B cell (primary cell): ENCODE measurements at regions not wholly inside any gene's neighbourhood (a gene's known extent, or its start where the extent isn't known, plus 50 kb on each side); places are given as distances from the start of the nearest gene placed in this dataset.

Experiments
- ATAC-seq: fragments of 200-7000 bp; cut with Tn5 transposase; one replicate; pipeline ENCODE4 v1.10.0; 2021; ENCODE audit warnings: low read depth, mild to moderate bottlenecking, moderate number of reproducible peaks, moderate library complexity
- CTCF ChIA-PET: fragments of 350-600 bp; sonication (Branson Sonifier 250); formaldehyde crosslinking; loops from one replicate; lab custom pipeline; 2021; ENCODE audit warnings: antibody characterized with exemption, inconsistent platforms; lab: Charles Lee
- POLR2A ChIA-PET: fragments of 350-600 bp; sonication (Branson Sonifier 250); formaldehyde crosslinking; loops from one replicate; lab custom pipeline; 2021; ENCODE audit warnings: antibody characterized with exemption; lab: Charles Lee
- DNase-seq: peaks from one replicate; pipeline ENCODE4 v3.0.0; 2013
- H2AFZ ChIP-seq: 2 replicates; pipeline ENCODE4 v1.6.1; 2012; ENCODE audit warnings: mild to moderate bottlenecking, low read depth, low read length; ENCODE audit not compliant: insufficient read depth, poor library complexity, severe bottlenecking
- H3K27ac ChIP-seq, 2 donors: 1 replicate in 1 of 2; 2 replicates in 1 of 2; pipeline ENCODE4 v1.5.1; 2012 to 2013; ENCODE audit warnings: low read length in 2 of 2, mild to moderate bottlenecking in 2 of 2, moderate library complexity in 1 of 2
- H3K27me3 ChIP-seq, 4 experiments: fragments of 200-600 bp in 1 of 4; sonication (generic) in 1 of 4; replicated peaks in 1 of 4; 1 replicate in 2 of 4; 2 replicates in 2 of 4; pipeline versions ENCODE4 v1.6.1 to v1.7.0; 2013 to 2016; ENCODE audit warnings: low read length in 3 of 4, mild to moderate bottlenecking in 2 of 4, mixed read lengths in 1 of 4, moderate library complexity in 1 of 4; ENCODE audit not compliant: insufficient read depth in 4 of 4, control insufficient read depth in 3 of 4; ENCODE audit errors: control extremely low read depth in 1 of 4
- H3K36me3 ChIP-seq, 2 experiments: replicated peaks in 1 of 2; 1 replicate in 1 of 2; 2 replicates in 1 of 2; pipeline versions ENCODE4 v1.6.1 to v1.7.1; 2013; ENCODE audit warnings: low read length in 1 of 2; ENCODE audit not compliant: insufficient read depth in 2 of 2, control insufficient read depth in 1 of 2; ENCODE audit errors: control extremely low read depth in 1 of 2, extremely low read depth in 1 of 2
- H3K4me1 ChIP-seq, 2 donors: fragments of 200-600 bp in 1 of 2; sonication (generic) in 1 of 2; 1 replicate in 1 of 2; 2 replicates in 1 of 2; pipeline versions ENCODE4 v1.5.1 to v1.6.1; 2013 to 2017; ENCODE audit warnings: low read length in 2 of 2; ENCODE audit not compliant: control insufficient read depth in 2 of 2, insufficient read depth in 2 of 2
- H3K4me2 ChIP-seq: replicated peaks from 2 replicates; pipeline ENCODE3; 2012; ENCODE audit warnings: mild to moderate bottlenecking, low read depth, low read length; ENCODE audit not compliant: poor library complexity, severe bottlenecking
- H3K4me3 ChIP-seq, 5 experiments: fragments of 200-600 bp in 1 of 5; sonication (generic) in 1 of 5; 1 replicate in 3 of 5; 2 replicates in 2 of 5; pipeline versions ENCODE4 v1.5.1 to v1.7.0; 2011 to 2016; ENCODE audit warnings: low read length in 4 of 5, mild to moderate bottlenecking in 4 of 5, low read depth in 2 of 5, control low read depth in 1 of 5, moderate library complexity in 1 of 5; ENCODE audit not compliant: insufficient read depth in 1 of 5; ENCODE audit errors: control extremely low read depth in 1 of 5, extremely low read depth in 1 of 5
- H3K79me2 ChIP-seq: fragments of 200-600 bp; sonication (generic); one replicate; pipeline ENCODE4 v1.6.0; 2016; ENCODE audit warnings: low read length; ENCODE audit not compliant: control insufficient read depth, insufficient read depth
- H3K9ac ChIP-seq: fragments of 200-600 bp; sonication (generic); 2 replicates; pipeline ENCODE4 v1.6.1; 2017; ENCODE audit warnings: mild to moderate bottlenecking, low read length, moderate library complexity
- H3K9me3 ChIP-seq, 3 donors: one replicate each; pipeline versions ENCODE4 v1.6.1 to v1.7.1; 2013; ENCODE audit warnings: low read length in 2 of 3; ENCODE audit not compliant: control insufficient read depth in 2 of 3, insufficient read depth in 1 of 3; ENCODE audit errors: control extremely low read depth in 1 of 3
- H4K20me1 ChIP-seq: 2 replicates; pipeline ENCODE4 v1.6.0; 2012; ENCODE audit warnings: mild to moderate bottlenecking, low read length; ENCODE audit not compliant: insufficient read depth, control insufficient read depth, poor library complexity, severe bottlenecking
- H3K27ac Mint-ChIP-seq: one replicate; pipeline ENCODE4 v1.8.0; 2021; ENCODE audit warnings: mixed read lengths
- H3K27me3 Mint-ChIP-seq: one replicate; pipeline ENCODE4 v1.8.0; 2021; ENCODE audit warnings: mixed read lengths
- H3K4me1 Mint-ChIP-seq: one replicate; pipeline ENCODE4 v1.8.0; 2021; ENCODE audit warnings: mixed read lengths
- H3K4me3 Mint-ChIP-seq: one replicate; pipeline ENCODE4 v1.8.0; 2021; ENCODE audit warnings: mixed read lengths
- H3K9me3 Mint-ChIP-seq: one replicate; pipeline ENCODE4 v1.8.0; 2022; ENCODE audit warnings: mixed read lengths; ENCODE audit not compliant: insufficient read depth
- EZH2 ChIP-seq: IDR thresholded peaks from 2 replicates; pipeline ENCODE4 v1.6.1; 2012; ENCODE audit warnings: borderline replicate concordance, low read depth, mild to moderate bottlenecking, moderate library complexity, low read length; ENCODE audit not compliant: insufficient read depth, poor library complexity, severe bottlenecking
- WGBS: methylation state at CpG from one replicate; pipeline ENCODE4 v1.1.5; 2013; ENCODE audit warnings: missing lambda C conversion rate; ENCODE audit not compliant: insufficient coverage; 5-methylcytosine and 5-hydroxymethylcytosine counted together
- intact Hi-C: fragments of 100-400 bp; cut with micrococcal nuclease; formaldehyde crosslinking; loops from one replicate; pipeline ENCODE4 v1.10.0; 2022
- TF ChIP-seq, protein P1 (sequence below): fragments of 200-600 bp; IDR thresholded peaks from one replicate; pipeline ENCODE4 v1.8.0; 2022; ENCODE audit warnings: antibody characterized with exemption, mild to moderate bottlenecking

DNA sequence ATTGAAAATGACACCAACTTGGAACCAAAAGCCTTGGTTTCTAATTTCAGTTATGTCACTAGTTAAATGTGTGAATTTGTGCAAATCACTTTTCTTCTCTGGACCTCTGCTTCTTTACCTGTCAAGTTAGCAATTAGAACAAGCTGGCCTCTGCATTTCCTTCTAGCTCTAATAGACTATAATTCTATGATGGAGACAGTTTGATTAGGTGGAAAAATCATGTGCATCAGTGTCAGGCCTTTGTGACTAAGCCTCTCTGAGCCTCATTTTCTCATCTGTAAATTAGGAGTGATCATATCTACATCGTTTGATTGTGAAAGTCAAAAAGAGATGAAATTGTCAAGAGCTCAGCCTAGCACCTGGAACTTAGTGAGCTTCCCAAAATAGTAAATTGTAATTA, 712.9 kb downstream of the MECOM start:
- H3K4me2 ChIP-seq = no peak overlapping the region
- ATAC-seq = no peak

DNA sequence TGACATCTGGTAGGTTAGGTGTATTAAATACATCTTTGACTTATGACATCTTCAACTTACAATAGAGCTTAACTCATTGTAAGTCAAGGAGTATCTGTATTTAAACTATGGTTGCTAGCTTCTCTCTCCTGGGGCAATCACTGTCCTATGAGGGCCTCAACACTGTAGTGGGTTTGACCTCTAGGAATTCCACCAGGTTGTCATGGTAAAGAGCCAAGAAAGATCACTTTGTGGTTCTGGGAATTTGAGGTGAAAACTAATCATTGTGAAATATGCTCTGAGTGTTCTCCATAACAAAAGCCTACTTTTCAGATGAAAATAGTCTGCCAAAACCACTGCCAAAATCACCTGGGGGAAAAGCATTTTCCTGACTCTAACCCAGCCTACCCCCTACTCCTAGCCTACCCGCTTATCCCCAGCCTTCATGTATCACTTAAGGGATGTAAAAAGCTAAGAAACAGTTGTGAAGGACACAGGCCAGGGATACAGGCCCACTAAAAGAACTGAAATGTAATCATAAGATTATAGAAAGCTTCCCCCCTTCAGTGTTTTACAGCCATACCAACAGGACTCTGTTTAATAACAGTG, 723.8 kb downstream of the MECOM start:
- Histone ChIP-seq H4K20me1 (no peaks in the 10 kb centered on the region), H3K4me2 (no peak overlapping the region), H3K27me3 (no peaks in the 10 kb centered on the region), H3K27ac (no peak overlapping the region), H3K4me3 (no peak overlapping the region), H2AFZ (no peak overlapping the region), H3K36me3 (no peaks in the 10 kb centered on the region), H3K79me2 (no peaks in the 10 kb centered on the region), H3K9me3 (peaks cover 0 to 4% (median 0%) of the 10 kb centered on the region in 3 donors), H3K4me1 (no peaks in the 10 kb centered on the region), H3K9ac (no peak overlapping the region)
- ATAC-seq (no peak), DNase-seq (no peak)
- ChIA-PET POLR2A (no interaction called here), CTCF (no interaction called here)
- intact Hi-C loops = no loop called here
- no peak overlapping the region for H3K4me3 Mint-ChIP-seq
- H3K27me3 Mint-ChIP-seq = no peaks in the 10 kb centered on the region
- H3K4me1 Mint-ChIP-seq = no peaks in the 10 kb centered on the region
- TF ChIP-seq, protein P1, sequence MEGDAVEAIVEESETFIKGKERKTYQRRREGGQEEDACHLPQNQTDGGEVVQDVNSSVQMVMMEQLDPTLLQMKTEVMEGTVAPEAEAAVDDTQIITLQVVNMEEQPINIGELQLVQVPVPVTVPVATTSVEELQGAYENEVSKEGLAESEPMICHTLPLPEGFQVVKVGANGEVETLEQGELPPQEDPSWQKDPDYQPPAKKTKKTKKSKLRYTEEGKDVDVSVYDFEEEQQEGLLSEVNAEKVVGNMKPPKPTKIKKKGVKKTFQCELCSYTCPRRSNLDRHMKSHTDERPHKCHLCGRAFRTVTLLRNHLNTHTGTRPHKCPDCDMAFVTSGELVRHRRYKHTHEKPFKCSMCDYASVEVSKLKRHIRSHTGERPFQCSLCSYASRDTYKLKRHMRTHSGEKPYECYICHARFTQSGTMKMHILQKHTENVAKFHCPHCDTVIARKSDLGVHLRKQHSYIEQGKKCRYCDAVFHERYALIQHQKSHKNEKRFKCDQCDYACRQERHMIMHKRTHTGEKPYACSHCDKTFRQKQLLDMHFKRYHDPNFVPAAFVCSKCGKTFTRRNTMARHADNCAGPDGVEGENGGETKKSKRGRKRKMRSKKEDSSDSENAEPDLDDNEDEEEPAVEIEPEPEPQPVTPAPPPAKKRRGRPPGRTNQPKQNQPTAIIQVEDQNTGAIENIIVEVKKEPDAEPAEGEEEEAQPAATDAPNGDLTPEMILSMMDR = no peak
- no peak for TF ChIP-seq EZH2
- peaks cover 2% of the 10 kb centered on the region for H3K9me3 Mint-ChIP-seq
- H3K27ac Mint-ChIP-seq = no peak overlapping the region
- WGBS = no CpG with 5 or more reads among the region's 1 CpG

More for the DNA sequence above, 712.9 kb downstream of the MECOM start:
- no peaks in the 10 kb centered on the region for H3K27me3 Mint-ChIP-seq
- no peak overlapping the region for H3K27ac Mint-ChIP-seq
- POLR2A ChIA-PET = no interaction called here
- H3K4me3 Mint-ChIP-seq = no peak overlapping the region
- intact Hi-C loops = no loop called here
- no peaks in the 10 kb centered on the region for H3K9me3 Mint-ChIP-seq
- no CpG with 5 or more reads among the region's 1 CpG for WGBS
- no peaks in the 10 kb centered on the region for H3K36me3 ChIP-seq
- no peak overlapping the region for H2AFZ ChIP-seq
- CTCF ChIA-PET = no interaction called here
- TF ChIP-seq EZH2 = no peak
- TF ChIP-seq, protein P1 = no peak
- no peaks in the 10 kb centered on the region for H3K9me3 ChIP-seq
- H3K4me1 ChIP-seq = no peaks in the 10 kb centered on the region
- no peak for DNase-seq
- no peak overlapping the region for H3K4me3 ChIP-seq
- H3K27ac ChIP-seq = no peak overlapping the region
- no peaks in the 10 kb centered on the region for H4K20me1 ChIP-seq
- H3K9ac ChIP-seq = no peak overlapping the region
- H3K27me3 ChIP-seq = no peaks in the 10 kb centered on the region
- no peaks in the 10 kb centered on the region for H3K79me2 ChIP-seq
- no peaks in the 10 kb centered on the region for H3K4me1 Mint-ChIP-seq
